AG09309 (cell line): ENCODE measurements at regions not wholly inside any gene's neighbourhood (a gene's known extent, or its start where the extent isn't known, plus 50 kb on each side); places are given as distances from the start of the nearest gene placed in this dataset.

Experiments
- DNase-seq: peaks from one replicate; pipeline ENCODE4 v3.0.0-alpha.2; 2010; ENCODE audit warnings: low read depth
- H3K4me3 ChIP-seq: 2 replicates; pipeline ENCODE4 v1.5.1; 2011; ENCODE audit warnings: mild to moderate bottlenecking, low read depth, low read length, moderate library complexity; ENCODE audit not compliant: control insufficient read depth
- TF ChIP-seq, protein P1 (sequence below): IDR thresholded peaks from 2 replicates; pipeline ENCODE4 v1.5.1; 2011; ENCODE audit warnings: mild to moderate bottlenecking, low read depth, low read length, inconsistent platforms; ENCODE audit not compliant: insufficient read depth, control insufficient read depth; ENCODE audit errors: missing control alignments

DNA sequence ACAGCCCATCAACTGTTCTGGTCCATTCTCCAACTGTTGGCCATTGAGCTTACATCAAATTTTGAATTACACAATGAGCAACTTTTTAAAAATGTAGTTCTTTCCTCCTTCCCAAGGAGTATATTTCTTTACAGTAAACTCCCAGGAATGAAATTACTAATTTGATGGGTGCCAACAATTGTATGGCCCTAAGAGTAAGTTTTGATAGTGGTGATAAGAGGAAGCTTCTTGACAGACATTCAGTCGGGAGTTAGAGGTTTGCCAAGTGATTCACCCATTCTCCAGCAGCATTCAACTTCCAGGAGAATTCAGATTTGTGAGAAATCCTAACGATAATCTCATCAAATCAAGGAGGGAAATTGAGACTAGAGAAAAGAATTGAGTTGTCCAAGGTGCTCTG is 579.9 kb downstream of the ACTL7B start:
- no peak for DNase-seq
- TF ChIP-seq, protein P1, sequence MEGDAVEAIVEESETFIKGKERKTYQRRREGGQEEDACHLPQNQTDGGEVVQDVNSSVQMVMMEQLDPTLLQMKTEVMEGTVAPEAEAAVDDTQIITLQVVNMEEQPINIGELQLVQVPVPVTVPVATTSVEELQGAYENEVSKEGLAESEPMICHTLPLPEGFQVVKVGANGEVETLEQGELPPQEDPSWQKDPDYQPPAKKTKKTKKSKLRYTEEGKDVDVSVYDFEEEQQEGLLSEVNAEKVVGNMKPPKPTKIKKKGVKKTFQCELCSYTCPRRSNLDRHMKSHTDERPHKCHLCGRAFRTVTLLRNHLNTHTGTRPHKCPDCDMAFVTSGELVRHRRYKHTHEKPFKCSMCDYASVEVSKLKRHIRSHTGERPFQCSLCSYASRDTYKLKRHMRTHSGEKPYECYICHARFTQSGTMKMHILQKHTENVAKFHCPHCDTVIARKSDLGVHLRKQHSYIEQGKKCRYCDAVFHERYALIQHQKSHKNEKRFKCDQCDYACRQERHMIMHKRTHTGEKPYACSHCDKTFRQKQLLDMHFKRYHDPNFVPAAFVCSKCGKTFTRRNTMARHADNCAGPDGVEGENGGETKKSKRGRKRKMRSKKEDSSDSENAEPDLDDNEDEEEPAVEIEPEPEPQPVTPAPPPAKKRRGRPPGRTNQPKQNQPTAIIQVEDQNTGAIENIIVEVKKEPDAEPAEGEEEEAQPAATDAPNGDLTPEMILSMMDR = no peak
- no peak overlapping the region for H3K4me3 ChIP-seq

DNA sequence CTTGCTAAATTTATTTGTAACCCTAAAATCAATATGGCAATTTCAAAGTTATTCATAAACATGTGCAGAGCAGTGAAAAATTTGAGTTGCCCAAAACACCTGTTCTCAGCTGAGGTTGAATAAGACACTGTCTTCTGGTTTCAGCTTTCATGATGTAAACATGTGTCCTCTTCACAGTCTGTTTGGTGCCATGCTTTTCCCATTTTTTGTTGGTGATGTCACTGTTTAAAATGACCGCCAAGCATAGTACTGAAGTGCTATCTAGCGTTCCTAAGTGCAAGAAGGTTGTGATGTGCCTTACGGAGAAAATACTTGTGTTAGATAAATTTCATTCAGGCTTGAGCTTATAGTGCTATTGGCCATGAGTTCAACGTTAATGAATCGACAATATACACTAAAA is 580.8 kb downstream of the ACTL7B start:
- H3K4me3 ChIP-seq = no peak overlapping the region
- TF ChIP-seq, protein P1 = no peak
- no peak for DNase-seq

DNA sequence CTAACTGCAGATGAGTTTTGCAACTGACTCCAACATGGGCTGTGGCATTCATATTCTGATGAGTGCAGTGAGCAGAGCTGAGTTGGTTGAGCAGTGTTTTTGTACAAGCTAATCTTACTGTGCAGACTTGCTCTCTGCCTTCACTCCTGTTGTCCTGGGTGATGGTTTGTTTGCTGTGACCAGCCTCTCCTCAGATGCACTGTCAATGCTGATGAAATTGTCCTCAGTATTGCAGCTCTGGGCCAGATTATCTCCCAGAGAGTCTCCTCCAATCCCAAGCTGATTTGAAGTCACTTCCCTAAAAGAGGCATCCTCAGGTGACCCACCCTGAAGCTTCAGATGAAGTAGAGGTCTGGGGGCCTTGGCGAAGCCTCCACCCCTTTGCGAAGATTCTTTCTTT is 581.8 kb downstream of the ACTL7B start:
- TF ChIP-seq, protein P1 = no peak
- no peak for DNase-seq

DNA sequence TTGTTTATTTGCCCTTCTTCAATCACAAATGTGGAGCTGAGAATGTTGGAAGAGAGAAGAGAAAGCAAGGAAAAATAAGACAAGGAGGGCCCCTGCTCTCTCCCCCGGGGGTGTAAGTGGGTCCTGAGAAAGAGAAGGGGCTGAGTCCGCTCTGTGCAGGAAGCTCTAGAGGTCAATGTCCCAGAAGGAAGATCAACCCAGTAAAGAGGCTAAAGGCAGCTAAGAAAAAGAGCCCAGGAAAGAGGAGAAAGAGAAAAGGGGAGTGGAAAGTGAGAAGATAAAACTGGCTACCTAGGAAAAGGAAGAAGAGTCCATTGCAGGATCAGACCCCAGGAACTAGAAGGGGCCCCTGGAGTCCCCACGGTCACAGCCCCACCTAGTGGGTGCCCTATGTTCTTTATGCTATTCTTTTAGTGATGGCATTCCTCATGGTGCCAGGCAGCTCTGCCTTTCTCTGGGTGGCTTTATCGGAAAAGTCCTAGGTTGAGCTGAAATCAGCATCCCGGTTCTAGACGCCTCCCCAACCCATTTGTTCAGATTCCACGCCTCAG is 583.4 kb downstream of the ACTL7B start:
- TF ChIP-seq, protein P1 = peak; percentile 68
- H3K4me3 ChIP-seq = peak overlapping the region; percentile 20
- DNase-seq = no peak

More for the DNA sequence above, 581.8 kb downstream of the ACTL7B start:
- no peak overlapping the region for H3K4me3 ChIP-seq

DNA sequence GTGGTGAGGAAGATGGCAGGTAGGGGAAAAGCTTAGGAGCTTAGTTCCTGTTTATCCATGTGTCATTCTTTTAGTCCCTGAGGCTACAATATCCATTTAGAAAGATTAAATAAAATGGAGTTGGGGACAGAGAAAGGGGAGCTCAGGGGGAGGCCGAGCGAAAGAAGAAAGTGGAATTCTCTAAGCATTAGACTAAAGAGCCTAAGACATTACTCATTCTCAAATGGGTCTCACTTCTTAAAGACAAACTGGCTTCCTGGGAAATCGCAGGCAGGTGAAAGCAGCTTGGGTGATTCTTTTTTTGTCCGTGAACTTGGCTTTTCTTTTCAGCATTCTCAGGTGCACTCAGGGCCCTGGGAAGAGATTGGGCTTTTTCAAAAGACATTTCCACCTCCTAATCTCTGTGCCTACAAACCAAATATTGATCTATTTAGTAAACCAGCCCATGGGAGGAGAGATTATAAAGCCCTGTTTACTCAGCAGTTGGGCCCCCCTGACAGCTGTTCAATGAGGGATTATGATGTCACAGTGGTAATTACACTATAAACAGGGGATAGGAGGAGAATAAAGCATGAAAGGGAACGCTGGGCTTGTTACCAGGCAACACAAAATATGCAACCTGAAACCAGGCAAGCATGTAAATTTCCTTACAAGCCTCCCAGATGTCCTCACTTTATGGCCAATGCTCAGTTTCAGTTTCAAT is 584.0 kb downstream of the ACTL7B start:
- H3K4me3 ChIP-seq = peak overlapping the region; percentile 20
- TF ChIP-seq, protein P1 = no peak
- peak; percentile 69 for DNase-seq

DNA sequence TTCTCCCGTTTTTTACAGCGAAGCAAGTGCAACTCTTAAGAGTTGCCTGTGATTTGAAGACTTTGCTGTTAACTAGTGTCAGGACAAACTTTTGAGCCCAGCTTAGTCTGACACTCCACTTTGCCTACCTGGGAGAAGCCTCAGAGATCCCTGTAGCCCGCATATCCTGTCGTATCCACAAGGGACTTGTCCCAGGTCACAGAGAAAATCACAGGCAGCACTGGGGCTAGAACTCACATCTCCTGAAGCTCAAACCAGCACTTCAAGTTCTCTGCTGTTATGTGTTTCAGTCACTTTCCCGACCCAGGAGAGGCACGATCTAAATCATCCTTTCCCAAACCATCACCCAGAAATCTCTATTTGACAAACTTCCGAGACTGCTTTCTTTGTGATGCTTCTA is 584.5 kb downstream of the ACTL7B start:
- no peak for DNase-seq
- H3K4me3 ChIP-seq = no peak overlapping the region
- TF ChIP-seq, protein P1 = no peak

DNA sequence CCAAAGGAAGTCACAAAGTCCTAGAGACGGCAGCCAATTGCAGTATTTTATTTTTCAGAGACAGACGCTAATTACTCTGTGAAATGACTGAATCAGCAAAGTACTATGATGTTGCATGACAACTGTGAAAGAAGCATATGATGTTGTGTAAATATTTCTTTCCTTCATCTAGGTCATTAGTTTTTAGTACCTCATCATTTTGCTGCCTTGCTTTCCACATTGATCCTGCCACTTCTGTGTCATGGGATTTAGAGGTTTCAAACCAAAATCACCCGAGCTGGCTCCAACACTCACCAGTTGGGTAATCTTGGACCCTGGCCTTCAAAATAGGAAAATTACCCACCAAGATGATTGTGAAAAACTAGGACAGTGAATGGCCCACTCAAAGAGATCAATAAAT is 585.2 kb downstream of the ACTL7B start:
- H3K4me3 ChIP-seq = no peak overlapping the region
- no peak for DNase-seq
- TF ChIP-seq, protein P1 = no peak
